Omental fat pad (tissue), 3 donors: ENCODE measurements at regions not wholly inside any gene's neighbourhood (a gene's known extent, or its start where the extent isn't known, plus 50 kb on each side); places are given as distances from the start of the nearest gene placed in this dataset.

Experiments
- ATAC-seq: fragments of 150-250 bp; one replicate; pipeline ENCODE4 v1.9.1; 2016; ENCODE audit warnings: mild to moderate bottlenecking, moderate library complexity; ENCODE audit not compliant: low FRiP score
- DNase-seq: peaks from one replicate; pipeline ENCODE4 v3.0.0-alpha.2; 2019; ENCODE audit warnings: low spot score
- CTCF ChIP-seq, 3 donors: fragments of 450-650 bp; IDR thresholded peaks; one replicate each; pipeline ENCODE4 v1.5.1; 2016 to 2017; ENCODE audit warnings: antibody characterized with exemption in 3 of 3, mild to moderate bottlenecking in 3 of 3, moderate library complexity in 2 of 3

GRCh38 chr2:121015971-121016485 lies 269.0 kb downstream of the TFCP2L1 start:
- DNase-seq (no peak), ATAC-seq (no peak)
- no peak for TF ChIP-seq CTCF (IDR thresholded peaks at IDR 0.05)

GRCh38 chr2:121017396-121017795 lies 267.6 kb downstream of the TFCP2L1 start:
- no peak for TF ChIP-seq CTCF (IDR thresholded peaks at IDR 0.05)
- DNase-seq (no peak), ATAC-seq (no peak)

GRCh38 chr2:121018136-121019061 lies 266.6 kb downstream of the TFCP2L1 start:
- TF ChIP-seq CTCF (IDR thresholded peaks at IDR 0.05) = no peak
- peak; percentile 70 for ATAC-seq
- no peak for DNase-seq

- no peak for ATAC-seq
- TF ChIP-seq CTCF (IDR thresholded peaks at IDR 0.05) = no peak
- DNase-seq = no peak
These were observed 265.9 kb downstream of the TFCP2L1 start for GRCh38 chr2:121019071-121019470.

GRCh38 chr2:121019756-121020155 lies 265.2 kb downstream of the TFCP2L1 start:
- ATAC-seq (no peak), DNase-seq (no peak)
- no peak for TF ChIP-seq CTCF (IDR thresholded peaks at IDR 0.05)

GRCh38 chr2:121021685-121022084 lies 263.3 kb downstream of the TFCP2L1 start:
- DNase-seq = no peak
- ATAC-seq = no peak
- TF ChIP-seq CTCF (IDR thresholded peaks at IDR 0.05) = no peak

- ATAC-seq (no peak), DNase-seq (no peak)
- no peak for TF ChIP-seq CTCF (IDR thresholded peaks at IDR 0.05)
These were observed 256.4 kb downstream of the TFCP2L1 start for GRCh38 chr2:121028577-121028976.
